GM23338 (cell line): ENCODE measurements at regions not wholly inside any gene's neighbourhood (a gene's known extent, or its start where the extent isn't known, plus 50 kb on each side); places are given as distances from the start of the nearest gene placed in this dataset.

Experiments
- ATAC-seq: fragments of 200-7000 bp; cut with Tn5 transposase; 3 replicates; pipeline ENCODE4 v1.9.1; 2020
- DNase-seq: peaks from one replicate; pipeline ENCODE4 v3.0.0-alpha.2; 2015; ENCODE audit warnings: low spot score
- H2AFZ ChIP-seq: fragments of 200-600 bp; sonication (generic); 2 replicates; pipeline ENCODE4 v1.8.0; 2016; ENCODE audit warnings: antibody characterized with exemption, mild to moderate bottlenecking, moderate library complexity
- H3F3A ChIP-seq: fragments of 200-600 bp; sonication (generic); replicated peaks from 2 replicates; pipeline ENCODE4 v1.8.0; 2017; ENCODE audit warnings: antibody characterized with exemption, mixed run types, low read depth
- H3K27ac ChIP-seq: fragments of 200-600 bp; sonication (generic); 2 replicates; pipeline ENCODE4 v1.6.1; 2016; ENCODE audit warnings: low read depth
- H3K27me3 ChIP-seq: fragments of 200-600 bp; sonication (generic); 2 replicates; pipeline ENCODE4 v1.8.0; 2016; ENCODE audit warnings: mild to moderate bottlenecking, mixed run types, moderate library complexity; ENCODE audit not compliant: insufficient read depth
- H3K36me3 ChIP-seq: fragments of 200-600 bp; sonication (generic); 2 replicates; pipeline ENCODE4 v1.8.0; 2016; ENCODE audit warnings: mild to moderate bottlenecking; ENCODE audit not compliant: insufficient read depth
- H3K4me1 ChIP-seq: fragments of 200-600 bp; sonication (generic); 2 replicates; pipeline ENCODE4 v1.8.0; 2016; ENCODE audit warnings: mild to moderate bottlenecking, moderate library complexity; ENCODE audit not compliant: insufficient read depth
- H3K4me2 ChIP-seq: fragments of 200-600 bp; sonication (generic); 2 replicates; pipeline ENCODE4 v1.7.1; 2017; ENCODE audit warnings: mixed run types
- H3K4me3 ChIP-seq: fragments of 200-600 bp; sonication (generic); 2 replicates; pipeline ENCODE4 v1.6.1; 2016; ENCODE audit warnings: mixed run types
- H3K79me2 ChIP-seq: fragments of 200-600 bp; sonication (generic); replicated peaks from 2 replicates; pipeline ENCODE4 v1.8.0; 2017; ENCODE audit warnings: mild to moderate bottlenecking; ENCODE audit not compliant: insufficient read depth
- H3K9me2 ChIP-seq: fragments of 200-600 bp; sonication (generic); 2 replicates; pipeline ENCODE4 v1.8.0; 2017; ENCODE audit not compliant: insufficient read depth
- H4K20me1 ChIP-seq: fragments of 200-600 bp; sonication (generic); replicated peaks from 2 replicates; pipeline ENCODE4 v1.8.0; 2017; ENCODE audit warnings: mild to moderate bottlenecking; ENCODE audit not compliant: insufficient read depth
- H3K27ac Mint-ChIP-seq: 2 replicates; pipeline ENCODE4 v1.8.0; 2020; ENCODE audit warnings: inconsistent platforms, mild to moderate bottlenecking, moderate library complexity, mixed read lengths
- H3K27me3 Mint-ChIP-seq: 3 replicates; pipeline ENCODE4 v1.8.0; 2022; ENCODE audit warnings: low read depth, mild to moderate bottlenecking, moderate library complexity, mixed read lengths, inconsistent platforms; ENCODE audit not compliant: insufficient read depth, poor library complexity
- H3K36me3 Mint-ChIP-seq: 3 replicates; pipeline ENCODE4 v1.8.0; 2021; ENCODE audit warnings: low read depth, mild to moderate bottlenecking, inconsistent platforms, moderate library complexity, mixed read lengths
- H3K4me1 Mint-ChIP-seq: 3 replicates; pipeline ENCODE4 v1.8.0; 2020; ENCODE audit warnings: mild to moderate bottlenecking, inconsistent platforms, mixed read lengths
- H3K4me3 Mint-ChIP-seq: 3 replicates; pipeline ENCODE4 v1.8.0; 2021; ENCODE audit warnings: moderate library complexity, mild to moderate bottlenecking, inconsistent platforms, mixed read lengths
- H3K9me3 Mint-ChIP-seq: 3 replicates; pipeline ENCODE4 v1.8.0; 2020; ENCODE audit warnings: moderate library complexity, mild to moderate bottlenecking, inconsistent platforms, mixed read lengths
- CREB1 ChIP-seq: fragments of 250-450 bp; sonication (Bioruptor Pico); IDR thresholded peaks from 2 replicates; pipeline ENCODE4 v1.5.0; 2020; ENCODE audit warnings: low read depth, mild to moderate bottlenecking, moderate library complexity
- EZH2 ChIP-seq: fragments of 200-600 bp; sonication (generic); IDR thresholded peaks from one replicate; pipeline ENCODE4 v1.8.0; 2017; ENCODE audit warnings: antibody characterized with exemption, mild to moderate bottlenecking, low read depth; ENCODE audit not compliant: unreplicated experiment
- EZH2phosphoT487 ChIP-seq: fragments of 200-600 bp; sonication (generic); IDR thresholded peaks from one replicate; pipeline ENCODE4 v1.8.1; 2018; ENCODE audit warnings: antibody characterized with exemption; ENCODE audit not compliant: unreplicated experiment
- JUNB ChIP-seq: IDR thresholded peaks from one replicate; pipeline ENCODE4 v1.6.1; 2016; ENCODE audit warnings: antibody characterized with exemption; ENCODE audit not compliant: unreplicated experiment
- NANOG ChIP-seq: IDR thresholded peaks from 2 replicates; pipeline ENCODE4 v1.6.1; 2016; ENCODE audit warnings: antibody characterized with exemption, borderline replicate concordance
- POLR2AphosphoS5 ChIP-seq: IDR thresholded peaks from 2 replicates; pipeline ENCODE4 v1.6.1; 2016; ENCODE audit warnings: antibody characterized with exemption, low read depth
- STAT1 ChIP-seq: IDR thresholded peaks from one replicate; pipeline ENCODE4 v1.6.1; 2016; ENCODE audit warnings: antibody characterized with exemption; ENCODE audit not compliant: unreplicated experiment
- ZNF114 ChIP-seq: fragments of 250-450 bp; sonication (Bioruptor Pico); IDR thresholded peaks from 2 replicates; pipeline ENCODE4 v1.5.0; 2020; ENCODE audit warnings: mild to moderate bottlenecking, moderate library complexity
- ZNF331 ChIP-seq: fragments of 250-450 bp; sonication (Bioruptor Pico); IDR thresholded peaks from 2 replicates; pipeline ENCODE4 v1.5.0; 2020; ENCODE audit warnings: low read depth, mild to moderate bottlenecking, moderate library complexity
- TF ChIP-seq, protein P1 (sequence below): IDR thresholded peaks from 2 replicates; pipeline ENCODE4 v1.6.1; 2016; ENCODE audit warnings: antibody characterized with exemption
- TF ChIP-seq, protein P2 (sequence below): fragments of 250-450 bp; sonication (Bioruptor Pico); IDR thresholded peaks from 2 replicates; pipeline ENCODE4 v1.5.0; 2020; ENCODE audit warnings: mild to moderate bottlenecking, moderate library complexity
- TF ChIP-seq, protein P3 (sequence below): IDR thresholded peaks from one replicate; pipeline ENCODE4 v1.6.1; 2018; ENCODE audit warnings: antibody characterized with exemption; ENCODE audit not compliant: unreplicated experiment
- TF ChIP-seq, protein P4 (sequence below), 2 experiments: fragments of 200-600 bp in 1 of 2; sonication (generic) in 1 of 2; conservative IDR thresholded peaks; 2 replicates each; pipeline versions ENCODE4 v1.5.1 to v1.6.1; 2016 to 2017; ENCODE audit warnings: antibody characterized with exemption in 2 of 2, low read depth in 2 of 2, mild to moderate bottlenecking in 2 of 2, moderate library complexity in 1 of 2

DNA sequence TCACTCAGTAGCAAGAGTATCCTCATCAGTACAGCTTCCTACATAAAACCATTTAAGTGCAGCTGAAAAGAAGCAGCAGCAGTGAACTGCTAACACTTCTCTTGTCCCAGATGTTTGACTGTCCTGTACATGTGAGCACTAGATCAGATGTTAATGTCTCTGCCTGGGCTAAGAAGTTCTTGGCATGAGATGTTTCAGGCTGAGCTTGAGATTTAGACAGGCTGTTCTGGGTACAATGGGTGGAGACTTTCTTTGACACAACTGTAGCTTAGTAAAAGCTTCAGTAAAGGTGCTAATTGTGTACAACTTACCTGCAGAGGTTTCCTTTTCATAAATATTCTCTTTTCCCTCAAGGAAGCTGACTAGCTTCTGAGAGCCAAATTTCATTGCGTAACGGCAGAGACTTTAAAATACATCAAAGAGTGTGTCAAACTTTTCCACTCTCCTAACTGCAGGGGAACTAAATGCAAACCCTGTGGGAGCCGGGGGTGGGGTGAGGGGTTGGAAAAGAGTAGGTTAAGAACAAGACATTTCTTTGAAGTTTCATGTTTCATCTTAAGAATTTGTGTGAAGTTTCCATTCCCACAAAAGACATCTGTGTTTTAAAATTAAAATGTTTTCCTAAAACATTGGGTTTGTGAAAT, 82.1 kb upstream of the CCDC190 start:
- no peak overlapping the region; the same call in 1 of the 2 replicates for H2AFZ ChIP-seq
- no peak overlapping the region for H3K4me3 Mint-ChIP-seq
- DNase-seq = no peak

More for the DNA sequence above, 82.1 kb upstream of the CCDC190 start:
- Histone ChIP-seq H3K79me2 (no peaks in the 10 kb centered on the region), H3K27me3 (no peaks in the 10 kb centered on the region), H3F3A (no peaks in the 10 kb centered on the region), H3K36me3 (no peaks in the 10 kb centered on the region), H3K9me2 (no peaks in the 10 kb centered on the region), H4K20me1 (no peaks in the 10 kb centered on the region), H3K4me3 (no peak overlapping the region), H3K4me2 (no peak overlapping the region), H3K4me1 (no peaks in the 10 kb centered on the region), H3K27ac (no peak overlapping the region)
- Mint-ChIP-seq H3K4me1 (peaks cover 5% of the 10 kb centered on the region), H3K36me3 (no peaks in the 10 kb centered on the region), H3K9me3 (no peaks in the 10 kb centered on the region), H3K27ac (no peak overlapping the region), H3K27me3 (no peaks in the 10 kb centered on the region)
- ATAC-seq = no peak
- TF ChIP-seq, protein P1, sequence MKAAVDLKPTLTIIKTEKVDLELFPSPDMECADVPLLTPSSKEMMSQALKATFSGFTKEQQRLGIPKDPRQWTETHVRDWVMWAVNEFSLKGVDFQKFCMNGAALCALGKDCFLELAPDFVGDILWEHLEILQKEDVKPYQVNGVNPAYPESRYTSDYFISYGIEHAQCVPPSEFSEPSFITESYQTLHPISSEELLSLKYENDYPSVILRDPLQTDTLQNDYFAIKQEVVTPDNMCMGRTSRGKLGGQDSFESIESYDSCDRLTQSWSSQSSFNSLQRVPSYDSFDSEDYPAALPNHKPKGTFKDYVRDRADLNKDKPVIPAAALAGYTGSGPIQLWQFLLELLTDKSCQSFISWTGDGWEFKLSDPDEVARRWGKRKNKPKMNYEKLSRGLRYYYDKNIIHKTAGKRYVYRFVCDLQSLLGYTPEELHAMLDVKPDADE = no peak
- TF ChIP-seq CREB1 (CRISPR knock-in tag) = no peak
- TF ChIP-seq, protein P2, sequence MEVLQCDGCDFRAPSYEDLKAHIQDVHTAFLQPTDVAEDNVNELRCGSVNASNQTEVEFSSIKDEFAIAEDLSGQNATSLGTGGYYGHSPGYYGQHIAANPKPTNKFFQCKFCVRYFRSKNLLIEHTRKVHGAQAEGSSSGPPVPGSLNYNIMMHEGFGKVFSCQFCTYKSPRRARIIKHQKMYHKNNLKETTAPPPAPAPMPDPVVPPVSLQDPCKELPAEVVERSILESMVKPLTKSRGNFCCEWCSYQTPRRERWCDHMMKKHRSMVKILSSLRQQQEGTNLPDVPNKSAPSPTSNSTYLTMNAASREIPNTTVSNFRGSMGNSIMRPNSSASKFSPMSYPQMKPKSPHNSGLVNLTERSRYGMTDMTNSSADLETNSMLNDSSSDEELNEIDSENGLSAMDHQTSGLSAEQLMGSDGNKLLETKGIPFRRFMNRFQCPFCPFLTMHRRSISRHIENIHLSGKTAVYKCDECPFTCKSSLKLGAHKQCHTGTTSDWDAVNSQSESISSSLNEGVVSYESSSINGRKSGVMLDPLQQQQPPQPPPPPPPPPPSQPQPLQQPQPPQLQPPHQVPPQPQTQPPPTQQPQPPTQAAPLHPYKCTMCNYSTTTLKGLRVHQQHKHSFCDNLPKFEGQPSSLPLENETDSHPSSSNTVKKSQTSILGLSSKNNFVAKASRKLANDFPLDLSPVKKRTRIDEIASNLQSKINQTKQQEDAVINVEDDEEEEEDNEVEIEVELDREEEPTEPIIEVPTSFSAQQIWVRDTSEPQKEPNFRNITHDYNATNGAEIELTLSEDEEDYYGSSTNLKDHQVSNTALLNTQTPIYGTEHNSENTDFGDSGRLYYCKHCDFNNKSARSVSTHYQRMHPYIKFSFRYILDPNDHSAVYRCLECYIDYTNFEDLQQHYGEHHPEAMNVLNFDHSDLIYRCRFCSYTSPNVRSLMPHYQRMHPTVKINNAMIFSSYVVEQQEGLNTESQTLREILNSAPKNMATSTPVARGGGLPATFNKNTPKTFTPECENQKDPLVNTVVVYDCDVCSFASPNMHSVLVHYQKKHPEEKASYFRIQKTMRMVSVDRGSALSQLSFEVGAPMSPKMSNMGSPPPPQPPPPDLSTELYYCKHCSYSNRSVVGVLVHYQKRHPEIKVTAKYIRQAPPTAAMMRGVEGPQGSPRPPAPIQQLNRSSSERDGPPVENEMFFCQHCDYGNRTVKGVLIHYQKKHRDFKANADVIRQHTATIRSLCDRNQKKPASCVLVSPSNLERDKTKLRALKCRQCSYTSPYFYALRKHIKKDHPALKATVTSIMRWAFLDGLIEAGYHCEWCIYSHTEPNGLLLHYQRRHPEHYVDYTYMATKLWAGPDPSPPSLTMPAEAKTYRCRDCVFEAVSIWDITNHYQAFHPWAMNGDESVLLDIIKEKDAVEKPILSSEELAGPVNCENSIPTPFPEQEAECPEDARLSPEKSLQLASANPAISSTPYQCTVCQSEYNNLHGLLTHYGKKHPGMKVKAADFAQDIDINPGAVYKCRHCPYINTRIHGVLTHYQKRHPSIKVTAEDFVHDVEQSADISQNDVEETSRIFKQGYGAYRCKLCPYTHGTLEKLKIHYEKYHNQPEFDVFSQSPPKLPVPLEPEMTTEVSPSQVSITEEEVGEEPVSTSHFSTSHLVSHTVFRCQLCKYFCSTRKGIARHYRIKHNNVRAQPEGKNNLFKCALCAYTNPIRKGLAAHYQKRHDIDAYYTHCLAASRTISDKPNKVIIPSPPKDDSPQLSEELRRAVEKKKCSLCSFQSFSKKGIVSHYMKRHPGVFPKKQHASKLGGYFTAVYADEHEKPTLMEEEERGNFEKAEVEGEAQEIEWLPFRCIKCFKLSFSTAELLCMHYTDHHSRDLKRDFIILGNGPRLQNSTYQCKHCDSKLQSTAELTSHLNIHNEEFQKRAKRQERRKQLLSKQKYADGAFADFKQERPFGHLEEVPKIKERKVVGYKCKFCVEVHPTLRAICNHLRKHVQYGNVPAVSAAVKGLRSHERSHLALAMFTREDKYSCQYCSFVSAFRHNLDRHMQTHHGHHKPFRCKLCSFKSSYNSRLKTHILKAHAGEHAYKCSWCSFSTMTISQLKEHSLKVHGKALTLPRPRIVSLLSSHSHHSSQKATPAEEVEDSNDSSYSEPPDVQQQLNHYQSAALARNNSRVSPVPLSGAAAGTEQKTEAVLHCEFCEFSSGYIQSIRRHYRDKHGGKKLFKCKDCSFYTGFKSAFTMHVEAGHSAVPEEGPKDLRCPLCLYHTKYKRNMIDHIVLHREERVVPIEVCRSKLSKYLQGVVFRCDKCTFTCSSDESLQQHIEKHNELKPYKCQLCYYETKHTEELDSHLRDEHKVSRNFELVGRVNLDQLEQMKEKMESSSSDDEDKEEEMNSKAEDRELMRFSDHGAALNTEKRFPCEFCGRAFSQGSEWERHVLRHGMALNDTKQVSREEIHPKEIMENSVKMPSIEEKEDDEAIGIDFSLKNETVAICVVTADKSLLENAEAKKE (CRISPR knock-in tag) = no peak
- no peak for TF ChIP-seq EZH2
- no peak for TF ChIP-seq EZH2phosphoT487
- TF ChIP-seq, protein P3, sequence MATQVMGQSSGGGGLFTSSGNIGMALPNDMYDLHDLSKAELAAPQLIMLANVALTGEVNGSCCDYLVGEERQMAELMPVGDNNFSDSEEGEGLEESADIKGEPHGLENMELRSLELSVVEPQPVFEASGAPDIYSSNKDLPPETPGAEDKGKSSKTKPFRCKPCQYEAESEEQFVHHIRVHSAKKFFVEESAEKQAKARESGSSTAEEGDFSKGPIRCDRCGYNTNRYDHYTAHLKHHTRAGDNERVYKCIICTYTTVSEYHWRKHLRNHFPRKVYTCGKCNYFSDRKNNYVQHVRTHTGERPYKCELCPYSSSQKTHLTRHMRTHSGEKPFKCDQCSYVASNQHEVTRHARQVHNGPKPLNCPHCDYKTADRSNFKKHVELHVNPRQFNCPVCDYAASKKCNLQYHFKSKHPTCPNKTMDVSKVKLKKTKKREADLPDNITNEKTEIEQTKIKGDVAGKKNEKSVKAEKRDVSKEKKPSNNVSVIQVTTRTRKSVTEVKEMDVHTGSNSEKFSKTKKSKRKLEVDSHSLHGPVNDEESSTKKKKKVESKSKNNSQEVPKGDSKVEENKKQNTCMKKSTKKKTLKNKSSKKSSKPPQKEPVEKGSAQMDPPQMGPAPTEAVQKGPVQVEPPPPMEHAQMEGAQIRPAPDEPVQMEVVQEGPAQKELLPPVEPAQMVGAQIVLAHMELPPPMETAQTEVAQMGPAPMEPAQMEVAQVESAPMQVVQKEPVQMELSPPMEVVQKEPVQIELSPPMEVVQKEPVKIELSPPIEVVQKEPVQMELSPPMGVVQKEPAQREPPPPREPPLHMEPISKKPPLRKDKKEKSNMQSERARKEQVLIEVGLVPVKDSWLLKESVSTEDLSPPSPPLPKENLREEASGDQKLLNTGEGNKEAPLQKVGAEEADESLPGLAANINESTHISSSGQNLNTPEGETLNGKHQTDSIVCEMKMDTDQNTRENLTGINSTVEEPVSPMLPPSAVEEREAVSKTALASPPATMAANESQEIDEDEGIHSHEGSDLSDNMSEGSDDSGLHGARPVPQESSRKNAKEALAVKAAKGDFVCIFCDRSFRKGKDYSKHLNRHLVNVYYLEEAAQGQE = no peak
- no peak for TF ChIP-seq NANOG
- no peak for TF ChIP-seq JUNB
- TF ChIP-seq STAT1 = no peak
- TF ChIP-seq ZNF331 (CRISPR knock-in tag) = no peak
- no peak for TF ChIP-seq ZNF114 (CRISPR knock-in tag)
- TF ChIP-seq POLR2AphosphoS5 = no peak
- TF ChIP-seq, protein P4, sequence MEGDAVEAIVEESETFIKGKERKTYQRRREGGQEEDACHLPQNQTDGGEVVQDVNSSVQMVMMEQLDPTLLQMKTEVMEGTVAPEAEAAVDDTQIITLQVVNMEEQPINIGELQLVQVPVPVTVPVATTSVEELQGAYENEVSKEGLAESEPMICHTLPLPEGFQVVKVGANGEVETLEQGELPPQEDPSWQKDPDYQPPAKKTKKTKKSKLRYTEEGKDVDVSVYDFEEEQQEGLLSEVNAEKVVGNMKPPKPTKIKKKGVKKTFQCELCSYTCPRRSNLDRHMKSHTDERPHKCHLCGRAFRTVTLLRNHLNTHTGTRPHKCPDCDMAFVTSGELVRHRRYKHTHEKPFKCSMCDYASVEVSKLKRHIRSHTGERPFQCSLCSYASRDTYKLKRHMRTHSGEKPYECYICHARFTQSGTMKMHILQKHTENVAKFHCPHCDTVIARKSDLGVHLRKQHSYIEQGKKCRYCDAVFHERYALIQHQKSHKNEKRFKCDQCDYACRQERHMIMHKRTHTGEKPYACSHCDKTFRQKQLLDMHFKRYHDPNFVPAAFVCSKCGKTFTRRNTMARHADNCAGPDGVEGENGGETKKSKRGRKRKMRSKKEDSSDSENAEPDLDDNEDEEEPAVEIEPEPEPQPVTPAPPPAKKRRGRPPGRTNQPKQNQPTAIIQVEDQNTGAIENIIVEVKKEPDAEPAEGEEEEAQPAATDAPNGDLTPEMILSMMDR (conservative IDR thresholded peaks at IDR 0.05; ENCODE audit: low read depth in 2 of 2) = no peak
